NCI-H2081 (cell line): ENCODE measurements at regions not wholly inside any gene's neighbourhood (a gene's known extent, or its start where the extent isn't known, plus 50 kb on each side); places are given as distances from the start of the nearest gene placed in this dataset.
A peak's percentile ranks its signal among the peaks of the same experiment; 100 is the strongest.
"Not testable (repeated sequence)": the region's sequence is repeated elsewhere in the genome, so short reads cannot be mapped to it uniquely, and the experiment has no call there.

Experiments used
- DNase-seq, 2 experiments: peaks; one replicate each; lab custom pipeline; 2025; lab: John Stamatoyannopoulos, UW

- DNase-seq: no peak
Measured at GRCh38 chr9:80540387-80540786, 968.6 kb downstream of the TLE4 start.

GRCh38 chr9:80538976-80539375, 967.2 kb downstream of the TLE4 start:
- DNase-seq: no peak

GRCh38 chr9:80522465-80522864, 950.7 kb downstream of the TLE4 start:
- DNase-seq: no peak

GRCh38 chr9:80521151-80521550, 949.4 kb downstream of the TLE4 start:
- no peak for DNase-seq

- DNase-seq: no peak
Measured at GRCh38 chr9:80520231-80520630, 948.5 kb downstream of the TLE4 start.

- no peak for DNase-seq
Measured at GRCh38 chr9:80518441-80518840, 946.7 kb downstream of the TLE4 start.

GRCh38 chr9:80516679-80517078, 944.9 kb downstream of the TLE4 start:
- DNase-seq: no peak

- no peak for DNase-seq
Measured at GRCh38 chr9:80509358-80509757, 937.6 kb downstream of the TLE4 start.

GRCh38 chr9:80507611-80508010, 935.8 kb downstream of the TLE4 start:
- DNase-seq: no peak

- no peak for DNase-seq
Measured at GRCh38 chr9:80504601-80505230, 933.0 kb downstream of the TLE4 start.

- no peak for DNase-seq
Measured at GRCh38 chr9:80503671-80504281, 932.0 kb downstream of the TLE4 start.

- DNase-seq: no peak
Measured at GRCh38 chr9:80502306-80502705, 930.5 kb downstream of the TLE4 start.

- no peak for DNase-seq
Measured at GRCh38 chr9:80501635-80502034, 929.9 kb downstream of the TLE4 start.

GRCh38 chr9:80500300-80500699, 928.5 kb downstream of the TLE4 start:
- DNase-seq: no peak

GRCh38 chr9:80498001-80498555, 926.3 kb downstream of the TLE4 start:
- no peak for DNase-seq

GRCh38 chr9:80496901-80497556, 925.3 kb downstream of the TLE4 start:
- DNase-seq: peak in 1 of 2 experiments; percentile 1

- DNase-seq: no peak
Measured at GRCh38 chr9:80493258-80493657, 921.5 kb downstream of the TLE4 start.

- no peak for DNase-seq
Measured at GRCh38 chr9:80492221-80492620, 920.5 kb downstream of the TLE4 start.

- no peak for DNase-seq
Measured at GRCh38 chr9:80491086-80491696, 919.4 kb downstream of the TLE4 start.

GRCh38 chr9:80489329-80489728, 917.6 kb downstream of the TLE4 start:
- no peak for DNase-seq

- DNase-seq: no peak
Measured at GRCh38 chr9:80485420-80486250, 913.9 kb downstream of the TLE4 start.

- not testable (repeated sequence) for DNase-seq
Measured at GRCh38 chr9:80482251-80482650, 910.5 kb downstream of the TLE4 start.
